ENCODE measurements at regions not wholly inside any gene's neighbourhood (a gene's known extent, or its start where the extent isn't known, plus 50 kb on each side); places are given as distances from the start of the nearest gene placed in this dataset.

- DNase-seq (ENCODE audit: extremely low spot score), result no peak
- TF ChIP-seq FOXK2 (IDR thresholded peaks at IDR 0.05), result no peak
- TF ChIP-seq ARNT (IDR thresholded peaks at IDR 0.05), result no peak
- TF ChIP-seq SP1 (IDR thresholded peaks at IDR 0.05), result no peak
- ChIA-PET CTCF (no interaction called here), POLR2A (no interaction called here)
Observed at GRCh38 chr5:98656125-98656795, 117.2 kb upstream of the RGMB start.

- POLR2A ChIA-PET, result no interaction called here
- TF ChIP-seq PKNOX1 (IDR thresholded peaks at IDR 0.05), result no peak
- no peak for TF ChIP-seq TARDBP (IDR thresholded peaks at IDR 0.05)
- no peak for TF ChIP-seq ARNT (IDR thresholded peaks at IDR 0.05)
- TF ChIP-seq L3MBTL2 (conservative IDR thresholded peaks at IDR 0.05), result no peak
- no peak for TF ChIP-seq HDGF (IDR thresholded peaks at IDR 0.05; ENCODE audit: borderline replicate concordance)
- TF ChIP-seq CTBP1 (IDR thresholded peaks at IDR 0.05; ENCODE audit: borderline replicate concordance), result no peak
- TF ChIP-seq LEF1 (IDR thresholded peaks at IDR 0.05; ENCODE audit: borderline replicate concordance), result no peak
- no peak for TF ChIP-seq FOXK2 (IDR thresholded peaks at IDR 0.05)
- TF ChIP-seq NFRKB (IDR thresholded peaks at IDR 0.05), result no peak
- TF ChIP-seq ELF4 (IDR thresholded peaks at IDR 0.05), result no peak
- no peak for TF ChIP-seq FOXA1 (IDR thresholded peaks at IDR 0.05)
- TF ChIP-seq SP1 (IDR thresholded peaks at IDR 0.05), result no peak
- TF ChIP-seq ZNF384 (IDR thresholded peaks at IDR 0.05), result no peak
- no peak for TF ChIP-seq FOXM1 (IDR thresholded peaks at IDR 0.05; ENCODE audit: borderline replicate concordance)
- CTCF ChIA-PET, result no interaction called here
- no peak for DNase-seq (ENCODE audit: extremely low spot score)
Observed at GRCh38 chr5:98656796-98657195, 116.7 kb upstream of the RGMB start.

GRCh38 chr5:98657559-98657958 lies 115.9 kb upstream of the RGMB start:
- TF ChIP-seq NFRKB (IDR thresholded peaks at IDR 0.05), result no peak
- DNase-seq (ENCODE audit: extremely low spot score), result no peak
- CTCF ChIA-PET, result no interaction called here
- POLR2A ChIA-PET, result no interaction called here

GRCh38 chr5:98663521-98663920 lies 109.9 kb upstream of the RGMB start:
- CTCF ChIA-PET, result no interaction called here
- TF ChIP-seq FOXM1 (IDR thresholded peaks at IDR 0.05; ENCODE audit: borderline replicate concordance), result no peak
- DNase-seq (ENCODE audit: extremely low spot score), result no peak
- POLR2A ChIA-PET, result no interaction called here

- no peak for DNase-seq (ENCODE audit: extremely low spot score)
- TF ChIP-seq ELF4 (IDR thresholded peaks at IDR 0.05) (no peak), NFRKB (IDR thresholded peaks at IDR 0.05) (no peak), ARNT (IDR thresholded peaks at IDR 0.05) (no peak), HDGF (IDR thresholded peaks at IDR 0.05; ENCODE audit: borderline replicate concordance) (no peak), ZNF384 (IDR thresholded peaks at IDR 0.05) (no peak)
- POLR2A ChIA-PET, result no interaction called here
- CTCF ChIA-PET, result no interaction called here
Observed at GRCh38 chr5:98664736-98665135, 108.7 kb upstream of the RGMB start.

GRCh38 chr5:98679963-98680362 lies 93.5 kb upstream of the RGMB start:
- CTCF ChIA-PET, result no interaction called here
- TF ChIP-seq LEF1 (IDR thresholded peaks at IDR 0.05; ENCODE audit: borderline replicate concordance) (no peak), SUZ12 (IDR thresholded peaks at IDR 0.05) (no peak), CTBP1 (IDR thresholded peaks at IDR 0.05; ENCODE audit: borderline replicate concordance) (no peak), NFRKB (IDR thresholded peaks at IDR 0.05) (no peak), PKNOX1 (IDR thresholded peaks at IDR 0.05) (no peak), FOXA1 (IDR thresholded peaks at IDR 0.05) (no peak), ELF4 (IDR thresholded peaks at IDR 0.05) (no peak), FOXK2 (IDR thresholded peaks at IDR 0.05) (no peak), TARDBP (IDR thresholded peaks at IDR 0.05) (no peak), ZNF384 (IDR thresholded peaks at IDR 0.05) (no peak), ARNT (IDR thresholded peaks at IDR 0.05) (no peak), FOXM1 (IDR thresholded peaks at IDR 0.05; ENCODE audit: borderline replicate concordance) (no peak)
- POLR2A ChIA-PET, result no interaction called here
- DNase-seq (ENCODE audit: extremely low spot score), result no peak

- POLR2A ChIA-PET, result no interaction called here
- DNase-seq (ENCODE audit: extremely low spot score), result no peak
- TF ChIP-seq HDGF (IDR thresholded peaks at IDR 0.05; ENCODE audit: borderline replicate concordance) (no peak), ARNT (IDR thresholded peaks at IDR 0.05) (no peak), ELF4 (IDR thresholded peaks at IDR 0.05) (no peak), SP1 (IDR thresholded peaks at IDR 0.05) (no peak), ZNF384 (IDR thresholded peaks at IDR 0.05) (no peak), BHLHE40 (IDR thresholded peaks at IDR 0.05; ENCODE audit: borderline replicate concordance) (no peak), TARDBP (IDR thresholded peaks at IDR 0.05) (no peak), NFRKB (IDR thresholded peaks at IDR 0.05) (no peak), FOXM1 (IDR thresholded peaks at IDR 0.05; ENCODE audit: borderline replicate concordance) (no peak), LEF1 (IDR thresholded peaks at IDR 0.05; ENCODE audit: borderline replicate concordance) (no peak), CTBP1 (IDR thresholded peaks at IDR 0.05; ENCODE audit: borderline replicate concordance) (no peak), L3MBTL2 (conservative IDR thresholded peaks at IDR 0.05) (no peak), FOXA1 (IDR thresholded peaks at IDR 0.05) (no peak), PKNOX1 (IDR thresholded peaks at IDR 0.05) (no peak), SUZ12 (IDR thresholded peaks at IDR 0.05) (no peak), FOXK2 (IDR thresholded peaks at IDR 0.05) (no peak)
- CTCF ChIA-PET, result no interaction called here
Observed at GRCh38 chr5:98690002-98690401, 83.5 kb upstream of the RGMB start.
